8988T (cell line): ENCODE measurements at regions not wholly inside any gene's neighbourhood (a gene's known extent, or its start where the extent isn't known, plus 50 kb on each side); places are given as distances from the start of the nearest gene placed in this dataset.

ENCODE experiments used
- DNase-seq: peaks from one replicate; pipeline ENCODE4 v3.0.0; 2011

GRCh38 chr6:164419099-164419498, 890.3 kb downstream of the C6orf118 start:
- DNase-seq: no peak

- DNase-seq: no peak
Measured at GRCh38 chr6:164418262-164418588, 891.2 kb downstream of the C6orf118 start.

GRCh38 chr6:164417537-164418261, 891.7 kb downstream of the C6orf118 start:
- no peak for DNase-seq

- DNase-seq: no peak
Measured at GRCh38 chr6:164415832-164416563, 893.4 kb downstream of the C6orf118 start.

GRCh38 chr6:164414695-164415094, 894.7 kb downstream of the C6orf118 start:
- DNase-seq: no peak

GRCh38 chr6:164412566-164412965, 896.8 kb downstream of the C6orf118 start:
- DNase-seq: no peak

GRCh38 chr6:164410017-164410416, 899.4 kb downstream of the C6orf118 start:
- no peak for DNase-seq

GRCh38 chr6:164409309-164410009, 899.9 kb downstream of the C6orf118 start:
- no peak for DNase-seq

GRCh38 chr6:164408868-164409267, 900.5 kb downstream of the C6orf118 start:
- no peak for DNase-seq

- no peak for DNase-seq
Measured at GRCh38 chr6:164404812-164405488, 904.5 kb downstream of the C6orf118 start.

GRCh38 chr6:164401871-164402270, 907.5 kb downstream of the C6orf118 start:
- no peak for DNase-seq

- DNase-seq: no peak
Measured at GRCh38 chr6:164398647-164399046, 910.8 kb downstream of the C6orf118 start.

GRCh38 chr6:164396071-164397047, 913.0 kb downstream of the C6orf118 start:
- no peak for DNase-seq

GRCh38 chr6:164379795-164380194, 929.6 kb downstream of the C6orf118 start:
- DNase-seq: no peak

- no peak for DNase-seq
Measured at GRCh38 chr6:164378330-164378729, 931.1 kb downstream of the C6orf118 start.

- DNase-seq: no peak
Measured at GRCh38 chr6:164377348-164377918, 932.0 kb downstream of the C6orf118 start.

- DNase-seq: no peak
Measured at GRCh38 chr6:164370773-164371172, 938.6 kb downstream of the C6orf118 start.

GRCh38 chr6:164359441-164359840, 944.9 kb downstream of the QKI start:
- DNase-seq: no peak

GRCh38 chr6:164359036-164359435, 944.5 kb downstream of the QKI start:
- no peak for DNase-seq

GRCh38 chr6:164356814-164357213, 942.3 kb downstream of the QKI start:
- no peak for DNase-seq

- DNase-seq: no peak
Measured at GRCh38 chr6:164347455-164347854, 932.9 kb downstream of the QKI start.

GRCh38 chr6:164346631-164347030, 932.1 kb downstream of the QKI start:
- no peak for DNase-seq
